GM12891 (cell line): ENCODE measurements at regions not wholly inside any gene's neighbourhood (a gene's known extent, or its start where the extent isn't known, plus 50 kb on each side); places are given as distances from the start of the nearest gene placed in this dataset.

Source experiments
- PAX5 ChIP-seq: IDR thresholded peaks from 2 replicates; pipeline ENCODE4 v1.6.1; 2011; ENCODE audit warnings: low read length, moderate library complexity, mild to moderate bottlenecking; ENCODE audit not compliant: insufficient read depth, severe bottlenecking
- POLR2A ChIP-seq: IDR thresholded peaks from 2 replicates; pipeline ENCODE4 v1.6.1; 2011; ENCODE audit warnings: low read depth, low read length, control low read depth
- POLR2AphosphoS5 ChIP-seq: IDR thresholded peaks from 2 replicates; pipeline ENCODE4 v1.6.1; 2011; ENCODE audit warnings: low read depth, low read length, control low read depth
- TAF1 ChIP-seq: IDR thresholded peaks from 2 replicates; pipeline ENCODE4 v1.6.1; 2011; ENCODE audit warnings: low read depth, low read length, control low read depth

GRCh38 chr6:153670403-153671026, 368.5 kb upstream of the OPRM1 start:
- TF ChIP-seq TAF1 (no peak), POLR2AphosphoS5 (no peak), POLR2A (no peak), PAX5 (no peak)
